HepG2 (cell line): ENCODE measurements at regions not wholly inside any gene's neighbourhood (a gene's known extent, or its start where the extent isn't known, plus 50 kb on each side); places are given as distances from the start of the nearest gene placed in this dataset.

ENCODE experiments used
- ATAC-seq: fragments of 200-7000 bp; cut with Tn5 transposase; 3 replicates; pipeline ENCODE4 v1.9.1; 2020; ENCODE audit warnings: mild to moderate bottlenecking, moderate library complexity
- BruUV-seq: library from RNA; stranded (reverse); fragments of 400-500 nt; replicated peaks from 2 replicates; lab custom pipeline; 2021; lab: Mats Ljungman, UMichigan
- CTCF ChIA-PET: fragments of 300-600 bp; formaldehyde crosslinking; extraction: SDS; loops from one replicate; lab custom pipeline; 2021; ENCODE audit warnings: low total read pairs, inconsistent platforms, low intra/inter-chr PET ratio; lab: Yijun Ruan, JAX
- POLR2A ChIA-PET: fragments of 350-600 bp; sonication (Branson Sonifier 250); formaldehyde crosslinking; loops from one replicate; lab custom pipeline; 2020; ENCODE audit warnings: antibody characterized with exemption, inconsistent platforms; lab: Yijun Ruan, JAX
- DNase-seq: peaks from one replicate; pipeline ENCODE4 v3.0.0-alpha.2; 2015; ENCODE audit warnings: low spot score
- FAIRE-seq: peaks from 3 replicates; lab custom pipeline; 2011; peaks lifted over from hg19 to GRCh38; lab: Jason Lieb, UNC
- H2AFZ ChIP-seq: one replicate; pipeline ENCODE4 v1.6.1; 2011; ENCODE audit warnings: low read length, inconsistent platforms
- H3K27ac ChIP-seq: fragments of 300-600 bp; 3 replicates; pipeline ENCODE4 v1.8.0; 2011; ENCODE audit warnings: mixed run types, mild to moderate bottlenecking, mixed read lengths, low read length, inconsistent platforms; ENCODE audit not compliant: insufficient read depth; ENCODE audit errors: extremely low read length
- H3K27me3 ChIP-seq, 2 experiments: fragments of 200-600 bp in 1 of 2; 2 replicates in 1 of 2; 3 replicates in 1 of 2; pipeline versions ENCODE4 v1.6.0 to v1.8.0; 2011; ENCODE audit warnings: low read length in 2 of 2, mild to moderate bottlenecking in 2 of 2, moderate library complexity in 2 of 2, inconsistent platforms in 1 of 2; ENCODE audit not compliant: insufficient read depth in 2 of 2, control insufficient read depth in 1 of 2
- H3K36me3 ChIP-seq, 2 experiments: fragments of 200-600 bp in 1 of 2; replicated peaks in 1 of 2; 2 replicates in 1 of 2; 3 replicates in 1 of 2; pipeline versions ENCODE4 v1.5.1 to v1.8.0; 2011; ENCODE audit warnings: low read length in 2 of 2, inconsistent platforms in 1 of 2; ENCODE audit not compliant: insufficient read depth in 2 of 2, control insufficient read depth in 1 of 2
- H3K4me1 ChIP-seq: 2 replicates; pipeline ENCODE4 v1.5.1; 2012; ENCODE audit warnings: low read length, inconsistent platforms; ENCODE audit not compliant: insufficient read depth
- H3K4me2 ChIP-seq: 2 replicates; pipeline ENCODE4 v1.6.0; 2011; ENCODE audit warnings: low read depth, low read length, inconsistent platforms
- H3K4me3 ChIP-seq, 3 experiments: fragments of 200-600 bp in 1 of 3; sonication (generic), shearing (Covaris generic) in 1 of 3; replicated peaks in 1 of 3; 2 replicates each; pipeline ENCODE4 v1.5.1; 2011 to 2016; ENCODE audit warnings: low read length in 3 of 3, inconsistent platforms in 2 of 3, low read depth in 2 of 3, mild to moderate bottlenecking in 2 of 3, control low read depth in 1 of 3, mixed read lengths in 1 of 3; ENCODE audit not compliant: insufficient read depth in 1 of 3
- H3K79me2 ChIP-seq: one replicate; pipeline ENCODE4 v1.6.1; 2011; ENCODE audit warnings: low read length, inconsistent platforms; ENCODE audit not compliant: insufficient read depth
- H3K9ac ChIP-seq: 2 replicates; pipeline ENCODE4 v1.6.0; 2011; ENCODE audit warnings: mild to moderate bottlenecking, low read depth, low read length, inconsistent platforms; ENCODE audit not compliant: insufficient read depth
- H3K9me3 ChIP-seq: 2 replicates; pipeline ENCODE4 v1.5.1; 2012; ENCODE audit warnings: mild to moderate bottlenecking, low read length
- H4K20me1 ChIP-seq: 2 replicates; pipeline ENCODE4 v1.6.0; 2011; ENCODE audit warnings: inconsistent platforms, mild to moderate bottlenecking, low read length, moderate library complexity; ENCODE audit not compliant: insufficient read depth
- BCL3 ChIP-seq: sonication (generic); formaldehyde crosslinking; IDR thresholded peaks from 2 replicates; pipeline ENCODE4 v1.5.1; 2020; ENCODE audit warnings: mild to moderate bottlenecking, missing genetic modification reagents, moderate library complexity
- EZH2 ChIP-seq: conservative IDR thresholded peaks from 2 replicates; pipeline ENCODE4 v1.6.1; 2012; ENCODE audit warnings: mild to moderate bottlenecking, low read depth, low read length, moderate library complexity
- PITX1 ChIP-seq: sonication (generic); formaldehyde crosslinking; IDR thresholded peaks from 2 replicates; pipeline ENCODE4 v1.5.1; 2020; ENCODE audit warnings: mild to moderate bottlenecking, missing genetic modification reagents
- RFX5 ChIP-seq: IDR thresholded peaks from 2 replicates; pipeline ENCODE4 v1.6.1; 2011; ENCODE audit warnings: low read depth, low read length, improper control_type of control experiment
- ZBTB26 ChIP-seq: IDR thresholded peaks from 2 replicates; pipeline ENCODE4 v1.6.1; 2016; ENCODE audit warnings: missing compliant biosample characterization, missing genetic modification reagents, borderline replicate concordance
- ZBTB8A ChIP-seq: sonication (generic); formaldehyde crosslinking; IDR thresholded peaks from 2 replicates; pipeline ENCODE4 v1.4.0; 2020; ENCODE audit warnings: mild to moderate bottlenecking, low read depth, missing genetic modification reagents, borderline replicate concordance
- ZNF407 ChIP-seq: sonication (generic); formaldehyde crosslinking; IDR thresholded peaks from one replicate; pipeline ENCODE4 v1.5.1; 2020; ENCODE audit warnings: mild to moderate bottlenecking, missing genetic modification reagents; ENCODE audit errors: not compliant biosample characterization
- ZNF816 ChIP-seq: sonication (generic); formaldehyde crosslinking; IDR thresholded peaks from 2 replicates; pipeline ENCODE4 v1.8.0; 2022; ENCODE audit warnings: missing genetic modification reagents, mild to moderate bottlenecking, borderline replicate concordance
- whole genome bisulfite sequencing: methylation state at CpG from one replicate; pipeline ENCODE4 v1.1.6; 2017; ENCODE audit warnings: low lambda C conversion rate; 5-methylcytosine and 5-hydroxymethylcytosine counted together
- in situ Hi-C: cut with HindIII; loops from 2 replicates; pipeline ENCODE4 v1.10.0; 2017; ENCODE audit warnings: low pct_unique_long_range_greater_than_20kb; ENCODE audit not compliant: extremely low pct_ligation_motif_present
- intact Hi-C: fragments of 100-400 bp; cut with micrococcal nuclease; formaldehyde crosslinking; loops from one replicate; pipeline ENCODE4 v1.10.0; 2022; ENCODE audit not compliant: unreplicated experiment

- FAIRE-seq (no peak), ATAC-seq (no peak), DNase-seq (no peak)
- H3K27ac ChIP-seq = no peak overlapping the region
- no peaks in the 10 kb centered on the region for H3K36me3 ChIP-seq
- no peak overlapping the region for H3K4me3 ChIP-seq
- no peak overlapping the region for H3K4me2 ChIP-seq
- H3K27me3 ChIP-seq = no peaks in the 10 kb centered on the region
- H3K79me2 ChIP-seq = no peaks in the 10 kb centered on the region
- intact Hi-C loops = no loop called here
- no peaks in the 10 kb centered on the region for H4K20me1 ChIP-seq
- 81% methylated on average over 6 of the region's 6 CpGs for WGBS
- peaks cover 23% of the 10 kb centered on the region for H3K4me1 ChIP-seq
- TF ChIP-seq RFX5 = no peak
- TF ChIP-seq ZBTB26 = no peak
- H3K9me3 ChIP-seq = no peaks in the 10 kb centered on the region
- H3K9ac ChIP-seq = no peak overlapping the region
- in situ Hi-C loops = no loop called here
- ChIA-PET POLR2A (no interaction called here), CTCF (no interaction called here)
- H2AFZ ChIP-seq = no peak overlapping the region
- no TSS peak for BruUV-seq
Observed at GRCh38 chr9:129544761-129545160, 76.1 kb downstream of the C9orf50 start.

- Histone ChIP-seq H3K4me3 (no peak overlapping the region), H3K27me3 (no peaks in the 10 kb centered on the region), H3K27ac (no peak overlapping the region), H3K4me1 (peaks cover 3% of the 10 kb centered on the region), H2AFZ (no peak overlapping the region), H4K20me1 (no peaks in the 10 kb centered on the region), H3K9me3 (peaks cover 6% of the 10 kb centered on the region), H3K36me3 (no peaks in the 10 kb centered on the region), H3K79me2 (no peaks in the 10 kb centered on the region), H3K9ac (no peak overlapping the region), H3K4me2 (no peak overlapping the region)
- in situ Hi-C loops (no loop called here), intact Hi-C loops (no loop called here)
- FAIRE-seq (no peak), ATAC-seq (no peak), DNase-seq (no peak)
- ChIA-PET POLR2A (no interaction called here), CTCF (no interaction called here)
- no TSS peak for BruUV-seq
- WGBS = 49% methylated on average over 3 of the region's 4 CpGs
- no peak for TF ChIP-seq BCL3 (CRISPR knock-in tag)
- TF ChIP-seq PITX1 = no peak
- TF ChIP-seq ZBTB8A (CRISPR knock-in tag) = no peak
- no peak for TF ChIP-seq EZH2
- TF ChIP-seq ZNF407 (CRISPR knock-in tag) = no peak
- TF ChIP-seq ZNF816 (CRISPR knock-in tag) = no peak
Observed at GRCh38 chr9:129542741-129543140, 78.2 kb downstream of the C9orf50 start.
